ENCODE measurements at regions not wholly inside any gene's neighbourhood (a gene's known extent, or its start where the extent isn't known, plus 50 kb on each side); places are given as distances from the start of the nearest gene placed in this dataset.
"Not testable (repeated sequence)": the region's sequence is repeated elsewhere in the genome, so short reads cannot be mapped to it uniquely, and the experiment has no call there.

DNA sequence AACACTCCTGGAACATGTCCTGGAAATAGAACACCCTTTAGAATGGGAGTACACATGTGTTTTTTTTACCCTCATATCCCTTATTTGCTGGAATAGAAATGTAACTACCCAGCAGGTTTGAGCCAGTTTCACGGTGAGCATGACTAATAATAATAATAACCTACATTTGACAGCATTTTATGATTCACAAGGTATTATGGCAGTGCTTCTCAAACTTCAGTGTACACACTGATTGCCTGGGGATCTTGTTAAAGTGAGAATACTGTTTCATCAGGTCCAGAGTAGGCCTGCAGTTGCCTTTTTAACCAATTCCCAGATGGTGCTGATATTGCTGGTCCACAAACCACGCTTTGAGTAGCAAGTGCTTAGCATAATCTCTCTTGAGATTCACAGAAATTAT is 63.9 kb downstream of the NFKBIZ start:
- Histone ChIP-seq H3K36me3 (ENCODE audit: control insufficient read depth in 2 of 2, insufficient read depth in 1 of 2, low read length in 2 of 2) (no peaks in the 10 kb centered on the region), H3K27ac (ENCODE audit: extremely low read depth, low read depth, low read length) (no peak overlapping the region), H3K9me3 (ENCODE audit: control insufficient read depth, insufficient read depth, low read depth, low read length) (no peaks in the 10 kb centered on the region), H3K4me3 (ENCODE audit: low read depth, low read length) (no peak overlapping the region), H3K4me1 (ENCODE audit: control insufficient read depth, insufficient read depth, low read length) (no peaks in the 10 kb centered on the region)
- TF ChIP-seq ZNF114 (tag by site-specific recombination; IDR thresholded peaks at IDR 0.05) (no peak), ZNF624 (tag by site-specific recombination; IDR thresholded peaks at IDR 0.05) (no peak), ZNF544 (tag by site-specific recombination; IDR thresholded peaks at IDR 0.05) (no peak), TRIM28 (IDR thresholded peaks at IDR 0.05; ENCODE audit: borderline replicate concordance, low read length) (no peak), ZNF112 (tag by site-specific recombination; IDR thresholded peaks at IDR 0.05) (no peak), ZBTB7A (tag by site-specific recombination; IDR thresholded peaks at IDR 0.05; ENCODE audit: low read depth) (no peak), REPIN1 (tag by site-specific recombination; IDR thresholded peaks at IDR 0.05; ENCODE audit: low read depth) (no peak), ZNF394 (tag by site-specific recombination; IDR thresholded peaks at IDR 0.05; ENCODE audit: borderline replicate concordance) (no peak)
- TF ChIP-seq, protein P1, sequence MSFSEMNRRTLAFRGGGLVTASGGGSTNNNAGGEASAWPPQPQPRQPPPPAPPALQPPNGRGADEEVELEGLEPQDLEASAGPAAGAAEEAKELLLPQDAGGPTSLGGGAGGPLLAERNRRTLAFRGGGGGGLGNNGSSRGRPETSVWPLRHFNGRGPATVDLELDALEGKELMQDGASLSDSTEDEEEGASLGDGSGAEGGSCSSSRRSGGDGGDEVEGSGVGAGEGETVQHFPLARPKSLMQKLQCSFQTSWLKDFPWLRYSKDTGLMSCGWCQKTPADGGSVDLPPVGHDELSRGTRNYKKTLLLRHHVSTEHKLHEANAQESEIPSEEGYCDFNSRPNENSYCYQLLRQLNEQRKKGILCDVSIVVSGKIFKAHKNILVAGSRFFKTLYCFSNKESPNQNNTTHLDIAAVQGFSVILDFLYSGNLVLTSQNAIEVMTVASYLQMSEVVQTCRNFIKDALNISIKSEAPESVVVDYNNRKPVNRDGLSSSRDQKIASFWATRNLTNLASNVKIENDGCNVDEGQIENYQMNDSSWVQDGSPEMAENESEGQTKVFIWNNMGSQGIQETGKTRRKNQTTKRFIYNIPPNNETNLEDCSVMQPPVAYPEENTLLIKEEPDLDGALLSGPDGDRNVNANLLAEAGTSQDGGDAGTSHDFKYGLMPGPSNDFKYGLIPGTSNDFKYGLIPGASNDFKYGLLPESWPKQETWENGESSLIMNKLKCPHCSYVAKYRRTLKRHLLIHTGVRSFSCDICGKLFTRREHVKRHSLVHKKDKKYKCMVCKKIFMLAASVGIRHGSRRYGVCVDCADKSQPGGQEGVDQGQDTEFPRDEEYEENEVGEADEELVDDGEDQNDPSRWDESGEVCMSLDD (tag by site-specific recombination; IDR thresholded peaks at IDR 0.05): no peak
- TF ChIP-seq, protein P2, sequence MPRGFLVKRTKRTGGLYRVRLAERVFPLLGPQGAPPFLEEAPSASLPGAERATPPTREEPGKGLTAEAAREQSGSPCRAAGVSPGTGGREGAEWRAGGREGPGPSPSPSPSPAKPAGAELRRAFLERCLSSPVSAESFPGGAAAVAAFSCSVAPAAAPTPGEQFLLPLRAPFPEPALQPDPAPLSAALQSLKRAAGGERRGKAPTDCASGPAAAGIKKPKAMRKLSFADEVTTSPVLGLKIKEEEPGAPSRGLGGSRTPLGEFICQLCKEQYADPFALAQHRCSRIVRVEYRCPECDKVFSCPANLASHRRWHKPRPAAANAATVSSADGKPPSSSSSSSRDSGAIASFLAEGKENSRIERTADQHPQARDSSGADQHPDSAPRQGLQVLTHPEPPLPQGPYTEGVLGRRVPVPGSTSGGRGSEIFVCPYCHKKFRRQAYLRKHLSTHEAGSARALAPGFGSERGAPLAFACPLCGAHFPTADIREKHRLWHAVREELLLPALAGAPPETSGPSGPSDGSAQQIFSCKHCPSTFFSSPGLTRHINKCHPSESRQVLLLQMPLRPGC (tag by site-specific recombination; IDR thresholded peaks at IDR 0.05): no peak
- TF ChIP-seq, protein P3, sequence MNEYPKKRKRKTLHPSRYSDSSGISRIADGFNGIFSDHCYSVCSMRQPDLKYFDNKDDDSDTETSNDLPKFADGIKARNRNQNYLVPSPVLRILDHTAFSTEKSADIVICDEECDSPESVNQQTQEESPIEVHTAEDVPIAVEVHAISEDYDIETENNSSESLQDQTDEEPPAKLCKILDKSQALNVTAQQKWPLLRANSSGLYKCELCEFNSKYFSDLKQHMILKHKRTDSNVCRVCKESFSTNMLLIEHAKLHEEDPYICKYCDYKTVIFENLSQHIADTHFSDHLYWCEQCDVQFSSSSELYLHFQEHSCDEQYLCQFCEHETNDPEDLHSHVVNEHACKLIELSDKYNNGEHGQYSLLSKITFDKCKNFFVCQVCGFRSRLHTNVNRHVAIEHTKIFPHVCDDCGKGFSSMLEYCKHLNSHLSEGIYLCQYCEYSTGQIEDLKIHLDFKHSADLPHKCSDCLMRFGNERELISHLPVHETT (tag by site-specific recombination; IDR thresholded peaks at IDR 0.05): no peak
- TF ChIP-seq, protein P4, sequence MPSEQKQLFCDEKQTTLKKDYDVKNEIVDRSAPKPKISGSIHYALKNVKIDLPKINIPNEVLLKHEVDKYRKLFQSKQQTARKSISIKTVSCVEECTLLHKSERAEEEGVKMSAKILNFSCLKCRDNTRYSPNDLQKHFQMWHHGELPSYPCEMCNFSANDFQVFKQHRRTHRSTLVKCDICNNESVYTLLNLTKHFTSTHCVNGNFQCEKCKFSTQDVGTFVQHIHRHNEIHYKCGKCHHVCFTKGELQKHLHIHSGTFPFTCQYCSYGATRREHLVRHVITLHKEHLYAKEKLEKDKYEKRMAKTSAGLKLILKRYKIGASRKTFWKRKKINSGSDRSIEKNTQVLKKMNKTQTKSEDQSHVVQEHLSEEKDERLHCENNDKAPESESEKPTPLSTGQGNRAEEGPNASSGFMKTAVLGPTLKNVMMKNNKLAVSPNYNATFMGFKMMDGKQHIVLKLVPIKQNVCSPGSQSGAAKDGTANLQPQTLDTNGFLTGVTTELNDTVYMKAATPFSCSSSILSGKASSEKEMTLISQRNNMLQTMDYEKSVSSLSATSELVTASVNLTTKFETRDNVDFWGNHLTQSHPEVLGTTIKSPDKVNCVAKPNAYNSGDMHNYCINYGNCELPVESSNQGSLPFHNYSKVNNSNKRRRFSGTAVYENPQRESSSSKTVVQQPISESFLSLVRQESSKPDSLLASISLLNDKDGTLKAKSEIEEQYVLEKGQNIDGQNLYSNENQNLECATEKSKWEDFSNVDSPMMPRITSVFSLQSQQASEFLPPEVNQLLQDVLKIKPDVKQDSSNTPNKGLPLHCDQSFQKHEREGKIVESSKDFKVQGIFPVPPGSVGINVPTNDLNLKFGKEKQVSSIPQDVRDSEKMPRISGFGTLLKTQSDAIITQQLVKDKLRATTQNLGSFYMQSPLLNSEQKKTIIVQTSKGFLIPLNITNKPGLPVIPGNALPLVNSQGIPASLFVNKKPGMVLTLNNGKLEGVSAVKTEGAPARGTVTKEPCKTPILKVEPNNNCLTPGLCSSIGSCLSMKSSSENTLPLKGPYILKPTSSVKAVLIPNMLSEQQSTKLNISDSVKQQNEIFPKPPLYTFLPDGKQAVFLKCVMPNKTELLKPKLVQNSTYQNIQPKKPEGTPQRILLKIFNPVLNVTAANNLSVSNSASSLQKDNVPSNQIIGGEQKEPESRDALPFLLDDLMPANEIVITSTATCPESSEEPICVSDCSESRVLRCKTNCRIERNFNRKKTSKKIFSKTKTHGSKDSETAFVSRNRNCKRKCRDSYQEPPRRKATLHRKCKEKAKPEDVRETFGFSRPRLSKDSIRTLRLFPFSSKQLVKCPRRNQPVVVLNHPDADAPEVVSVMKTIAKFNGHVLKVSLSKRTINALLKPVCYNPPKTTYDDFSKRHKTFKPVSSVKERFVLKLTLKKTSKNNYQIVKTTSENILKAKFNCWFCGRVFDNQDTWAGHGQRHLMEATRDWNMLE (tag by site-specific recombination; conservative IDR thresholded peaks at IDR 0.05; ENCODE audit: low read depth): no peak
- TF ChIP-seq, protein P5, sequence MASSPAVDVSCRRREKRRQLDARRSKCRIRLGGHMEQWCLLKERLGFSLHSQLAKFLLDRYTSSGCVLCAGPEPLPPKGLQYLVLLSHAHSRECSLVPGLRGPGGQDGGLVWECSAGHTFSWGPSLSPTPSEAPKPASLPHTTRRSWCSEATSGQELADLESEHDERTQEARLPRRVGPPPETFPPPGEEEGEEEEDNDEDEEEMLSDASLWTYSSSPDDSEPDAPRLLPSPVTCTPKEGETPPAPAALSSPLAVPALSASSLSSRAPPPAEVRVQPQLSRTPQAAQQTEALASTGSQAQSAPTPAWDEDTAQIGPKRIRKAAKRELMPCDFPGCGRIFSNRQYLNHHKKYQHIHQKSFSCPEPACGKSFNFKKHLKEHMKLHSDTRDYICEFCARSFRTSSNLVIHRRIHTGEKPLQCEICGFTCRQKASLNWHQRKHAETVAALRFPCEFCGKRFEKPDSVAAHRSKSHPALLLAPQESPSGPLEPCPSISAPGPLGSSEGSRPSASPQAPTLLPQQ (tag by site-specific recombination; IDR thresholded peaks at IDR 0.05): no peak
- ChIA-PET POLR2A (no interaction called here), CTCF (no interaction called here)

DNA sequence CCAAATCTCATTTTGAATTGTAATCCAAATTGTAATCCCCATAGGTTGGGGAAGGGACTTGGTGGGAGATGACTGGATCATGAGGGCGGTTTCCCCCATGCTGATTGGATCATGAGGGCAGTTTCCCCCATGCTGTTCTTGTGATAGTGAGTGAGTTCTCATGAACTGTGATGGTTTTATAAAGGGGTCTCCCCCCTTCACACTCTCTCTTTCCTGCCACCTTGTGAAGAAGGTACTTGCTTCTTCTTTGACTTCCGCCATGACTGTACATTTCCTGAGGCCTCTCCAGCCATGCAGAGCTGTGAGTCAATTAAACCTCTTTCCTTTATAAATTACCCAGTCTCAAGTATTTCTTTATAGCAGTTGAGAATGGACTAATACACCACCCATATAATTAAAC is 68.4 kb downstream of the NFKBIZ start:
- H3K9me3 ChIP-seq (ENCODE audit: control insufficient read depth, insufficient read depth, low read depth, low read length); POLR2A ChIA-PET; H3K27ac ChIP-seq (ENCODE audit: extremely low read depth, low read depth, low read length); H3K4me3 ChIP-seq (ENCODE audit: low read depth, low read length); H3K36me3 ChIP-seq (ENCODE audit: control insufficient read depth in 2 of 2, insufficient read depth in 1 of 2, low read length in 2 of 2); CTCF ChIA-PET; H3K4me1 ChIP-seq (ENCODE audit: control insufficient read depth, insufficient read depth, low read length): not testable (repeated sequence)

DNA sequence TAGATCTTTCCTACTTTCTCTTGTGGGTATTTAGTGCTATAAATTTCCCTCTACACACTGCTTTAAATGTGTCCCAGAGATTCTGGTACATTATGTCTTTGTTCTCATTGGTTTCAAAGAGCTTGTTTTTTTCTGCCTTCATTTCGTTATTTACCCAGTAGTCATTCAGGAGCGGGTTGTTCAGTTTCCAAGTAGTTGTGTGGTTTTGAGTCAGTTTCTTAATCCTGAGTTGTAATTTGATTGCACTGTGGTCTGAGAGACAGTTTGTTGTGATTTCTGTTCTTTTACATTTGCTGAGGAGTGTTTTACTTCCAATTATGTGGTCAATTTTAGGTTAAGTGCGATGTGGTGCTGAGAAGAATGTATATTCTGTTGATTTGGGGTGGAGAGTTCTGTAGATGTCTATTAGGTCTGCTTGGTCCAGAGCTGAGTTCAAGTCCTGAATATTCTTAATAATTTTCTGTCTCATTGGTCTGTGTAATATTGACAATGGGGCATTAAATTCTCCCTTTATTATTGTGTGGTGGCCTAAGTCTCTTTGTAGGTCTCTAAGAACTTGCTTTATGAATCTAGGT is 72.9 kb downstream of the NFKBIZ start:
- CTCF ChIA-PET; H3K4me1 ChIP-seq (ENCODE audit: control insufficient read depth, insufficient read depth, low read length); H3K4me3 ChIP-seq (ENCODE audit: low read depth, low read length); H3K36me3 ChIP-seq (ENCODE audit: control insufficient read depth in 2 of 2, insufficient read depth in 1 of 2, low read length in 2 of 2); H3K9me3 ChIP-seq (ENCODE audit: control insufficient read depth, insufficient read depth, low read depth, low read length); H3K27ac ChIP-seq (ENCODE audit: extremely low read depth, low read depth, low read length); POLR2A ChIA-PET: not testable (repeated sequence)

Measured in HEK293 (cell line).